Panc1 (cell line): ENCODE measurements at regions not wholly inside any gene's neighbourhood (a gene's known extent, or its start where the extent isn't known, plus 50 kb on each side); places are given as distances from the start of the nearest gene placed in this dataset.

Experiments
- ATAC-seq: fragments of 200-7000 bp; cut with Tn5 transposase; 2 replicates; pipeline ENCODE4 v1.9.1; 2020; ENCODE audit warnings: mild to moderate bottlenecking, moderate library complexity
- BruUV-seq: library from RNA; stranded (reverse); fragments of 400-500 nt; replicated peaks from 2 replicates; lab custom pipeline; 2021; lab: Mats Ljungman, UMichigan
- CTCF ChIA-PET: fragments of 300-600 bp; sonication (Branson Sonifier 250); formaldehyde crosslinking; loops from one replicate; lab custom pipeline; 2022; ENCODE audit warnings: antibody characterized with exemption; lab: Charles Lee
- POLR2A ChIA-PET: fragments of 300-600 bp; sonication (Branson Sonifier 250); formaldehyde crosslinking; loops from one replicate; lab custom pipeline; 2022; ENCODE audit warnings: antibody characterized with exemption; lab: Charles Lee
- DNase-seq: peaks from one replicate; pipeline ENCODE4 v3.0.0-alpha.2; 2010; ENCODE audit warnings: low read depth, low spot score
- H3K27ac ChIP-seq: 2 replicates; pipeline ENCODE4 v1.5.1; 2011; ENCODE audit warnings: mild to moderate bottlenecking, low read length, inconsistent platforms
- H3K27me3 ChIP-seq: fragments of 200-500 bp; sonication (Bioruptor generic); 2 replicates; pipeline ENCODE4 v1.6.0; 2014; ENCODE audit warnings: low read length, inconsistent platforms; ENCODE audit not compliant: control insufficient read depth, insufficient read depth
- H3K36me3 ChIP-seq: fragments of 200-500 bp; sonication (Bioruptor generic); 2 replicates; pipeline ENCODE4 v1.5.1; 2014; ENCODE audit warnings: inconsistent platforms, mild to moderate bottlenecking, low read length, moderate library complexity; ENCODE audit not compliant: control insufficient read depth, insufficient read depth
- H3K4me1 ChIP-seq: 2 replicates; pipeline ENCODE4 v1.5.1; 2011; ENCODE audit warnings: inconsistent platforms, mild to moderate bottlenecking, low read length, moderate library complexity; ENCODE audit not compliant: control insufficient read depth, insufficient read depth
- H3K4me3 ChIP-seq, 2 experiments: 2 replicates each; pipeline ENCODE4 v1.5.1; 2011 to 2012; ENCODE audit warnings: low read depth in 2 of 2, low read length in 2 of 2, mild to moderate bottlenecking in 2 of 2, inconsistent platforms in 1 of 2, moderate library complexity in 1 of 2
- H3K9me3 ChIP-seq: fragments of 200-500 bp; sonication (Bioruptor generic); 2 replicates; pipeline ENCODE4 v1.5.1; 2014; ENCODE audit warnings: low read depth, mild to moderate bottlenecking, inconsistent platforms, low read length, moderate library complexity; ENCODE audit not compliant: control insufficient read depth, insufficient read depth
- CTCF ChIP-seq: fragments of 450-650 bp; IDR thresholded peaks from 2 replicates; pipeline ENCODE4 v1.5.1; 2017; ENCODE audit warnings: mild to moderate bottlenecking
- POLR2AphosphoS5 ChIP-seq: IDR thresholded peaks from 2 replicates; pipeline ENCODE4 v1.6.1; 2012; ENCODE audit warnings: mild to moderate bottlenecking, low read depth, low read length, moderate library complexity
- REST ChIP-seq, 2 experiments: IDR thresholded peaks; 2 replicates each; pipeline ENCODE4 v1.6.1; 2011 to 2012; ENCODE audit warnings: low read depth in 2 of 2, control low read depth in 1 of 2, low read length in 1 of 2, mild to moderate bottlenecking in 1 of 2, moderate library complexity in 1 of 2; ENCODE audit not compliant: insufficient read depth in 1 of 2
- SIN3A ChIP-seq: IDR thresholded peaks from 2 replicates; pipeline ENCODE4 v1.6.1; 2012; ENCODE audit warnings: low read depth, mild to moderate bottlenecking, low read length, moderate library complexity, borderline replicate concordance; ENCODE audit not compliant: insufficient read depth
- TCF7L2 ChIP-seq: IDR thresholded peaks from 2 replicates; pipeline ENCODE4 v1.6.1; 2011; ENCODE audit warnings: mild to moderate bottlenecking, low read depth, low read length, inconsistent platforms
- in situ Hi-C: cut with HindIII; loops from 2 replicates; pipeline ENCODE4 v1.10.0; 2016; ENCODE audit warnings: low sequenced_read_pairs, low pct_unique_long_range_greater_than_20kb
- intact Hi-C: fragments of 100-400 bp; cut with micrococcal nuclease; formaldehyde crosslinking; loops from one replicate; pipeline ENCODE4 v1.10.0; 2022; ENCODE audit not compliant: unreplicated experiment

- CTCF ChIA-PET: no interaction called here
- in situ Hi-C loops (no loop called here), intact Hi-C loops (no loop called here)
- POLR2A ChIA-PET: no interaction called here
- Histone ChIP-seq H3K4me1 (no peaks in the 10 kb centered on the region), H3K9me3 (no peaks in the 10 kb centered on the region), H3K27me3 (no peaks in the 10 kb centered on the region), H3K36me3 (no peaks in the 10 kb centered on the region), H3K4me3 (no peak overlapping the region), H3K27ac (no peak overlapping the region)
- BruUV-seq: no TSS peak
- no peak for ATAC-seq
- no peak for DNase-seq
- TF ChIP-seq POLR2AphosphoS5 (no peak), SIN3A (no peak), REST (IDR thresholded peaks at IDR 0.05; ENCODE audit: insufficient read depth in 1 of 2, low read depth in 2 of 2, low read length in 1 of 2) (no peak), CTCF (no peak)
These were observed 548.3 kb upstream of the CDH18 start for GRCh38 chr5:20536341-20536740.

GRCh38 chr5:20528471-20528870, 540.5 kb upstream of the CDH18 start:
- in situ Hi-C loops (no loop called here), intact Hi-C loops (no loop called here)
- Histone ChIP-seq H3K4me1 (no peaks in the 10 kb centered on the region), H3K36me3 (no peaks in the 10 kb centered on the region), H3K27ac (no peak overlapping the region), H3K9me3 (no peaks in the 10 kb centered on the region), H3K27me3 (no peaks in the 10 kb centered on the region), H3K4me3 (no peak overlapping the region)
- ATAC-seq (no peak), DNase-seq (no peak)
- CTCF ChIA-PET: no interaction called here
- POLR2A ChIA-PET: no interaction called here
- BruUV-seq: no TSS peak
- no peak for TF ChIP-seq CTCF
- TF ChIP-seq SIN3A: no peak

GRCh38 chr5:20524991-20525529, 537.1 kb upstream of the CDH18 start:
- Histone ChIP-seq H3K4me1 (no peaks in the 10 kb centered on the region), H3K36me3 (no peaks in the 10 kb centered on the region), H3K4me3 (no peak overlapping the region), H3K27me3 (no peaks in the 10 kb centered on the region), H3K9me3 (no peaks in the 10 kb centered on the region), H3K27ac (no peak overlapping the region)
- ATAC-seq: no peak
- no TSS peak for BruUV-seq
- in situ Hi-C loops (no loop called here), intact Hi-C loops (no loop called here)
- CTCF ChIA-PET: no interaction called here
- POLR2A ChIA-PET: no interaction called here
- no peak for DNase-seq
- TF ChIP-seq SIN3A (no peak), CTCF (no peak), TCF7L2 (no peak)
